Activated B cell treated with CpG ODN at 0.5 μM for 24 hours (primary cell): ENCODE measurements at regions not wholly inside any gene's neighbourhood (a gene's known extent, or its start where the extent isn't known, plus 50 kb on each side); places are given as distances from the start of the nearest gene placed in this dataset.

Source experiments
- ATAC-seq: fragments of 200-7000 bp; cut with Tn5 transposase; one replicate; pipeline ENCODE4 v1.10.0; 2021; ENCODE audit warnings: low read depth, mild to moderate bottlenecking, moderate library complexity
- CTCF ChIA-PET: fragments of 350-600 bp; sonication (Branson Sonifier 250); formaldehyde crosslinking; loops from one replicate; lab custom pipeline; 2021; ENCODE audit warnings: antibody characterized with exemption; lab: Charles Lee
- POLR2A ChIA-PET: fragments of 350-600 bp; sonication (Branson Sonifier 250); formaldehyde crosslinking; loops from one replicate; lab custom pipeline; 2021; ENCODE audit warnings: antibody characterized with exemption; lab: Charles Lee
- DNase-seq: peaks from one replicate; pipeline ENCODE4 v3.0.0; 2022
- H3K27ac Mint-ChIP-seq: one replicate; pipeline ENCODE4 v1.8.0; 2020; ENCODE audit warnings: mixed read lengths
- H3K27me3 Mint-ChIP-seq: one replicate; pipeline ENCODE4 v1.8.0; 2021; ENCODE audit warnings: mixed read lengths
- H3K36me3 Mint-ChIP-seq: one replicate; pipeline ENCODE4 v1.8.0; 2021; ENCODE audit warnings: low read depth, mixed read lengths
- H3K4me1 Mint-ChIP-seq: one replicate; pipeline ENCODE4 v1.8.0; 2021; ENCODE audit warnings: mixed read lengths
- H3K4me3 Mint-ChIP-seq: one replicate; pipeline ENCODE4 v1.8.0; 2020; ENCODE audit warnings: mild to moderate bottlenecking, mixed read lengths
- H3K9me3 Mint-ChIP-seq: one replicate; pipeline ENCODE4 v1.8.0; 2020; ENCODE audit warnings: mixed read lengths
- CTCF ChIP-seq: fragments of 200-600 bp; IDR thresholded peaks from one replicate; pipeline ENCODE4 v1.8.0; 2022; ENCODE audit warnings: antibody characterized with exemption, mild to moderate bottlenecking
- intact Hi-C: fragments of 100-400 bp; cut with micrococcal nuclease; formaldehyde crosslinking; loops from one replicate; pipeline ENCODE4 v1.15.1; 2024

GRCh38 chr4:41455206-41455605 is 82.8 kb upstream of the LIMCH1 start:
- intact Hi-C loops, result no loop called here
- Mint-ChIP-seq H3K27ac (no peak overlapping the region), H3K4me3 (no peak overlapping the region), H3K27me3 (no peaks in the 10 kb centered on the region), H3K4me1 (no peaks in the 10 kb centered on the region), H3K9me3 (peaks cover under 1% of the 10 kb centered on the region), H3K36me3 (no peaks in the 10 kb centered on the region)
- no peak for ATAC-seq
- CTCF ChIA-PET, result no interaction called here
- TF ChIP-seq CTCF, result no peak
- no peak for DNase-seq
- POLR2A ChIA-PET, result no interaction called here

GRCh38 chr4:41456559-41457101 is 81.3 kb upstream of the LIMCH1 start:
- TF ChIP-seq CTCF, result no peak
- ChIA-PET CTCF (no interaction called here), POLR2A (no interaction called here)
- Mint-ChIP-seq H3K27me3 (no peaks in the 10 kb centered on the region), H3K27ac (no peak overlapping the region), H3K4me3 (no peak overlapping the region), H3K36me3 (no peaks in the 10 kb centered on the region), H3K9me3 (no peaks in the 10 kb centered on the region), H3K4me1 (no peaks in the 10 kb centered on the region)
- intact Hi-C loops, result no loop called here
- no peak for ATAC-seq
- no peak for DNase-seq

GRCh38 chr4:41458689-41459088 is 79.3 kb upstream of the LIMCH1 start:
- ChIA-PET CTCF (no interaction called here), POLR2A (no interaction called here)
- Mint-ChIP-seq H3K27me3 (no peaks in the 10 kb centered on the region), H3K9me3 (no peaks in the 10 kb centered on the region), H3K27ac (no peak overlapping the region), H3K4me1 (no peaks in the 10 kb centered on the region), H3K4me3 (no peak overlapping the region), H3K36me3 (no peaks in the 10 kb centered on the region)
- no peak for DNase-seq
- ATAC-seq, result no peak
- intact Hi-C loops, result no loop called here
- no peak for TF ChIP-seq CTCF

- DNase-seq (no peak), ATAC-seq (no peak)
- CTCF ChIA-PET, result no interaction called here
- no peak overlapping the region for H3K27ac Mint-ChIP-seq
- POLR2A ChIA-PET, result no interaction called here
- H3K4me3 Mint-ChIP-seq, result no peak overlapping the region
- no peaks in the 10 kb centered on the region for H3K36me3 Mint-ChIP-seq
- no peaks in the 10 kb centered on the region for H3K27me3 Mint-ChIP-seq
- no peaks in the 10 kb centered on the region for H3K9me3 Mint-ChIP-seq
- no peak for TF ChIP-seq CTCF
- intact Hi-C loops, result no loop called here
- H3K4me1 Mint-ChIP-seq, result no peaks in the 10 kb centered on the region
These were observed 77.3 kb upstream of the LIMCH1 start for GRCh38 chr4:41460641-41461040.

- Mint-ChIP-seq H3K36me3 (no peaks in the 10 kb centered on the region), H3K27me3 (no peaks in the 10 kb centered on the region), H3K4me1 (no peaks in the 10 kb centered on the region), H3K9me3 (no peaks in the 10 kb centered on the region), H3K4me3 (no peak overlapping the region), H3K27ac (no peak overlapping the region)
- ChIA-PET POLR2A (no interaction called here), CTCF (no interaction called here)
- ATAC-seq (no peak), DNase-seq (no peak)
- intact Hi-C loops, result no loop called here
- no peak for TF ChIP-seq CTCF
These were observed 76.1 kb upstream of the LIMCH1 start for GRCh38 chr4:41461780-41462307.
